HCT116 (cell line): ENCODE measurements at regions not wholly inside any gene's neighbourhood (a gene's known extent, or its start where the extent isn't known, plus 50 kb on each side); places are given as distances from the start of the nearest gene placed in this dataset.

Experiments used
- CEBPB ChIP-seq: IDR thresholded peaks from 2 replicates; pipeline ENCODE4 v1.6.1; 2012; ENCODE audit warnings: low read depth
- EGR1 ChIP-seq: IDR thresholded peaks from 2 replicates; pipeline ENCODE4 v1.6.1; 2012; ENCODE audit warnings: low read depth
- EZH2 ChIP-seq: fragments of 200-600 bp; sonication (generic); IDR thresholded peaks from 2 replicates; pipeline ENCODE4 v1.6.1; 2017; ENCODE audit warnings: antibody characterized with exemption, mixed run types
- FOSL1 ChIP-seq: IDR thresholded peaks from 2 replicates; pipeline ENCODE4 v1.6.1; 2012; ENCODE audit warnings: low read depth
- POLR2A ChIP-seq: IDR thresholded peaks from 2 replicates; pipeline ENCODE4 v1.7.0; 2011; ENCODE audit warnings: borderline replicate concordance; ENCODE audit not compliant: insufficient read depth, insufficient read length; ENCODE audit errors: extremely low read depth
- POLR2AphosphoS5 ChIP-seq: IDR thresholded peaks from 2 replicates; pipeline ENCODE4 v1.6.1; 2011; ENCODE audit warnings: mild to moderate bottlenecking, low read depth, low read length, moderate library complexity
- YY1 ChIP-seq: IDR thresholded peaks from 2 replicates; pipeline ENCODE4 v1.6.1; 2011; ENCODE audit warnings: low read length, low read depth, moderate library complexity, mild to moderate bottlenecking; ENCODE audit not compliant: insufficient replicate concordance; ENCODE audit errors: extremely low read depth
- ZNF274 ChIP-seq: fragments of 200-500 bp; sonication (Bioruptor generic); IDR thresholded peaks from 2 replicates; pipeline ENCODE4 v1.6.1; 2014; ENCODE audit warnings: mild to moderate bottlenecking, low read depth, low read length, inconsistent platforms
- TF ChIP-seq, protein P1 (sequence below), 3 experiments: fragments of 200-600 bp in 1 of 3; sonication (generic) in 1 of 3; IDR thresholded peaks in 2 of 3; conservative IDR thresholded peaks in 1 of 3; 2 replicates each; pipeline ENCODE4 v1.5.1; 2012 to 2017; ENCODE audit warnings: low read depth in 2 of 3, low read length in 2 of 3, antibody characterized with exemption in 1 of 3, borderline replicate concordance in 1 of 3, control low read depth in 1 of 3, mild to moderate bottlenecking in 1 of 3, mixed read lengths in 1 of 3, mixed run types in 1 of 3, moderate library complexity in 1 of 3; ENCODE audit not compliant: insufficient read depth in 1 of 3

DNA sequence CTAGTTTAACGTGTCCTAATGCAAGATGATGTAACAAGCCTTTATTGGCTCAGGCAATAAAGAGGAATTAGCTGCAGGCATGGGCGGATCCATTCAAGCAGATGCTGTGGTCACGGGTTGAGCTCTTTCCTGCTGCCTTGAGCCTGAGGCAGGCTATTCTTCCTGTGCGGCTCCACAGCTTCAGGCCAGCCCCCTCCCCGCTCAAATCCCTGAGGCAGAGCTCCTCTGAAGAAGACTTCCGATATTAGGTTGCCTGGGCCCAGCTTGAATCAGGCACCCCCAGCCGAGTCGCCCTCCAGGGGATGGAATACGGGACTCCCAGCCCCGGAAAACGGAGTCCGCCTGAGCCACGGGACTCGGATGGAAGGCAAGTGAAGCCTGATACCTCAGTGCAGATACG is 95.0 kb upstream of the RUFY1 start:
- TF ChIP-seq, protein P1, sequence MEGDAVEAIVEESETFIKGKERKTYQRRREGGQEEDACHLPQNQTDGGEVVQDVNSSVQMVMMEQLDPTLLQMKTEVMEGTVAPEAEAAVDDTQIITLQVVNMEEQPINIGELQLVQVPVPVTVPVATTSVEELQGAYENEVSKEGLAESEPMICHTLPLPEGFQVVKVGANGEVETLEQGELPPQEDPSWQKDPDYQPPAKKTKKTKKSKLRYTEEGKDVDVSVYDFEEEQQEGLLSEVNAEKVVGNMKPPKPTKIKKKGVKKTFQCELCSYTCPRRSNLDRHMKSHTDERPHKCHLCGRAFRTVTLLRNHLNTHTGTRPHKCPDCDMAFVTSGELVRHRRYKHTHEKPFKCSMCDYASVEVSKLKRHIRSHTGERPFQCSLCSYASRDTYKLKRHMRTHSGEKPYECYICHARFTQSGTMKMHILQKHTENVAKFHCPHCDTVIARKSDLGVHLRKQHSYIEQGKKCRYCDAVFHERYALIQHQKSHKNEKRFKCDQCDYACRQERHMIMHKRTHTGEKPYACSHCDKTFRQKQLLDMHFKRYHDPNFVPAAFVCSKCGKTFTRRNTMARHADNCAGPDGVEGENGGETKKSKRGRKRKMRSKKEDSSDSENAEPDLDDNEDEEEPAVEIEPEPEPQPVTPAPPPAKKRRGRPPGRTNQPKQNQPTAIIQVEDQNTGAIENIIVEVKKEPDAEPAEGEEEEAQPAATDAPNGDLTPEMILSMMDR (IDR thresholded peaks at IDR 0.05 in 2 of 3, conservative IDR thresholded peaks at IDR 0.05 in 1 of 3; ENCODE audit: borderline replicate concordance in 1 of 3, insufficient read depth in 1 of 3, low read depth in 2 of 3, low read length in 2 of 3): no peak
- TF ChIP-seq CEBPB (no peak), YY1 (no peak), POLR2AphosphoS5 (no peak), EZH2 (no peak), FOSL1 (no peak), ZNF274 (no peak), EGR1 (no peak), POLR2A (no peak)
